ENCODE measurements at regions not wholly inside any gene's neighbourhood (a gene's known extent, or its start where the extent isn't known, plus 50 kb on each side); places are given as distances from the start of the nearest gene placed in this dataset.

GRCh38 chr12:17810399-17810798 is 279.6 kb downstream of the RERGL start:
- DNase-seq (ENCODE audit: extremely low read depth, low read depth, low spot score) = no peak

GRCh38 chr12:17809206-17809605 is 280.8 kb downstream of the RERGL start:
- no peak for DNase-seq (ENCODE audit: extremely low read depth, low read depth, low spot score)

- DNase-seq (ENCODE audit: extremely low read depth, low read depth, low spot score) = no peak
Observed at GRCh38 chr12:17802657-17803641, 287.0 kb downstream of the RERGL start.

GRCh38 chr12:17793854-17794253 is 296.1 kb downstream of the RERGL start:
- DNase-seq (ENCODE audit: extremely low read depth, low read depth, low spot score) = no peak

- no peak for DNase-seq (ENCODE audit: extremely low read depth, low read depth, low spot score)
Observed at GRCh38 chr12:17778242-17778641, 311.8 kb downstream of the RERGL start.

- no peak for DNase-seq (ENCODE audit: extremely low read depth, low read depth, low spot score)
Observed at GRCh38 chr12:17763366-17763765, 326.6 kb downstream of the RERGL start.

- DNase-seq (ENCODE audit: extremely low read depth, low read depth, low spot score) = no peak
Observed at GRCh38 chr12:17759982-17760381, 330.0 kb downstream of the RERGL start.

Data from glomerular endothelial cell (primary cell).